Mesothelial cell of epicardium (in vitro differentiated cells): ENCODE measurements at regions not wholly inside any gene's neighbourhood (a gene's known extent, or its start where the extent isn't known, plus 50 kb on each side); places are given as distances from the start of the nearest gene placed in this dataset.
A peak's percentile ranks its signal among the peaks of the same experiment; 100 is the strongest.
"Not testable (repeated sequence)": the region's sequence is repeated elsewhere in the genome, so short reads cannot be mapped to it uniquely, and the experiment has no call there.

Experiments
- DNase-seq, 2 experiments: peaks; one replicate each; pipeline ENCODE4 v3.0.0; 2021; ENCODE audit warnings: low spot score in 2 of 2; ENCODE audit not compliant: unreplicated experiment in 2 of 2
- H3K27ac Mint-ChIP-seq: 2 replicates; pipeline ENCODE4 v1.8.0; 2021; ENCODE audit warnings: mixed read lengths
- H3K27me3 Mint-ChIP-seq: 2 replicates; pipeline ENCODE4 v1.8.0; 2021; ENCODE audit warnings: low read depth, mixed read lengths
- H3K36me3 Mint-ChIP-seq: 2 replicates; pipeline ENCODE4 v1.8.0; 2021; ENCODE audit warnings: mixed read lengths
- H3K4me1 Mint-ChIP-seq: 2 replicates; pipeline ENCODE4 v1.8.0; 2021; ENCODE audit warnings: mixed read lengths
- H3K4me3 Mint-ChIP-seq: 2 replicates; pipeline ENCODE4 v1.8.0; 2021; ENCODE audit warnings: mild to moderate bottlenecking, moderate library complexity, mixed read lengths
- H3K9me3 Mint-ChIP-seq: 2 replicates; pipeline ENCODE4 v1.8.0; 2021; ENCODE audit warnings: mixed read lengths

GRCh38 chr20:64327223-64327549 is 71.6 kb downstream of the PCMTD2 start:
- H3K4me1 Mint-ChIP-seq: peaks cover 16% of the 10 kb centered on the region
- not testable (repeated sequence) for DNase-seq, H3K9me3 Mint-ChIP-seq, H3K36me3 Mint-ChIP-seq, H3K4me3 Mint-ChIP-seq, H3K27ac Mint-ChIP-seq
- peaks cover 50% of the 10 kb centered on the region for H3K27me3 Mint-ChIP-seq

GRCh38 chr20:64327550-64328317 is 72.2 kb downstream of the PCMTD2 start:
- H3K4me3 Mint-ChIP-seq: peak overlapping the region; percentile 39
- peaks cover 16% of the 10 kb centered on the region for H3K4me1 Mint-ChIP-seq
- H3K9me3 Mint-ChIP-seq, H3K27ac Mint-ChIP-seq, H3K36me3 Mint-ChIP-seq: not testable (repeated sequence)
- DNase-seq: peak; percentile 36 to 72
- peaks cover 49% of the 10 kb centered on the region for H3K27me3 Mint-ChIP-seq

GRCh38 chr20:64328595-64329250 is 73.2 kb downstream of the PCMTD2 start:
- DNase-seq: not testable (repeated sequence)
- peaks cover 16% of the 10 kb centered on the region for H3K4me1 Mint-ChIP-seq

GRCh38 chr20:64332627-64333026 is 77.1 kb downstream of the PCMTD2 start:
- H3K4me3 Mint-ChIP-seq, DNase-seq, H3K27ac Mint-ChIP-seq, H3K36me3 Mint-ChIP-seq: not testable (repeated sequence)
- H3K9me3 Mint-ChIP-seq: peaks cover 17% of the 10 kb centered on the region
- H3K4me1 Mint-ChIP-seq: peaks cover 16% of the 10 kb centered on the region
- H3K27me3 Mint-ChIP-seq: peaks cover 34% of the 10 kb centered on the region

More at GRCh38 chr20:64328595-64329250, 73.2 kb downstream of the PCMTD2 start:
- H3K36me3 Mint-ChIP-seq: not testable (repeated sequence)
- H3K27me3 Mint-ChIP-seq: peaks cover 50% of the 10 kb centered on the region
- peak overlapping the region; percentile 71 for H3K4me3 Mint-ChIP-seq
- H3K27ac Mint-ChIP-seq: peak overlapping the region; percentile 92
- peaks cover 14% of the 10 kb centered on the region for H3K9me3 Mint-ChIP-seq
